ENCODE measurements at regions not wholly inside any gene's neighbourhood (a gene's known extent, or its start where the extent isn't known, plus 50 kb on each side); places are given as distances from the start of the nearest gene placed in this dataset.

DNA sequence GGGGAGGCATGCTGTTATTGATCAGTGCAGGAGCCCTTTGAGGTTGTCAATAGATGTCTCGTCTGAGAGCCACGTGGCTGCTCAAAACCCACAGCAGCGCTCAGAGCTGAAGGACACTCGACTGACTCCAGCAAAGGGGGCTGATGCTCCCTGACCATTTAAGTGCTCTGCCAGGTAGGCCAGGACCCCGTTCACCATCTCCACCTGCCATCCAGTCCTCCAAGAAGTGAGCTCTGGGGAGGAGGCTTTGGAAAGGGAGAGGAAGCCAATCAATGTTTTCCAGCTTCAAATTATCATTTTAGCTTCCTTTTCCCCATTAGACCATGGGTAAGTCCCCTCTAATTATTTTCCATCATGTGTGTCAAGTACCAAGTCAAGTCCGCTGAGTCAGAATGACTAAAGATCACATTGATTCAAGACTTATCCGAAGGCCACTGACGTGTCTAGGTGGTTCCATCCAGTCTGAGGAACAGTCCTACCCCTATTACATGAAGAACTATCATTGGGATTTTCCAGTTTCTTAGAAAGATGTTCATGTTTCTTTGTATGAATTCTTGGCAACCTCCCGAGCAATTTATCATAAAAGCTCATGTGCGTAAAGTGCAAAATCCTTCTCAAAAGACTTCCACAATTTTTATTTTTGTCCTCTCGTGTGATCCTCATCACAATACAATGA, 302.6 kb upstream of the LYZL1 start:
- no peak for ATAC-seq
- Histone ChIP-seq H3K27ac (no peak overlapping the region), H3K4me1 (peaks cover 0 to 21% (median 14%) of the 10 kb centered on the region in 12 donors), H3K9me3 (no peaks in the 10 kb centered on the region), H3K4me3 (no peak overlapping the region), H3K36me3 (no peaks in the 10 kb centered on the region), H3K27me3 (no peaks in the 10 kb centered on the region)
- 83 to 90% (median 86%) methylated on average over 11 of the region's 11 CpGs for WGBS, 4 donors
- DNase-seq: no peak
- TF ChIP-seq POLR2A (IDR thresholded peaks at IDR 0.05) (no peak), CTCF (IDR thresholded peaks at IDR 0.05) (no peak)
- intact Hi-C loops (cut with DNase I): loop anchor here in 3 of 10 donors (5.0 to 10.0 kb wide), 3 partner anchors 89 to 316 kb away; no protein-coding TSS in a partner anchor

DNA sequence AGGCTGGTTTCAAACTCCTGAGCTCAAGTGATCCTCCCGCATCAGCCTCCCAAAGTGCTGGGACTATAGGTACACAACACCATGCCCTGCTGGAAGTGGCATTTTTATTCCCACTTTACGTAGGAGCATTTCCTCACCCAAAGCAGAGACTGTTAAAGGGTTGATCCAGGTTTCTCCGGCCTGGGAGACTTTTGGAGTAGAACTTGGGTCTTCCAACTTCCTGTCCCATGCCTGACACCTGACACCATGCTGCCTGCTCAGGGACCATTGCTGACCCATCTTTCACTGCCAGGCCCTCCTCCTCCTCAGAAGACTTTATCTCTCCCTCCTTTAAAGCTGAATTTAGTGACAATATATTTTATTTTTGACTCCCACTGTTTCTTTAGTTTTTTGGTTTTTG, 302.0 kb upstream of the LYZL1 start:
- ATAC-seq (no peak), DNase-seq (no peak)
- Histone ChIP-seq H3K4me1 (peaks cover 0 to 24% (median 14%) of the 10 kb centered on the region in 12 donors), H3K27ac (no peak overlapping the region), H3K4me3 (no peak overlapping the region), H3K36me3 (no peaks in the 10 kb centered on the region), H3K9me3 (no peaks in the 10 kb centered on the region), H3K27me3 (no peaks in the 10 kb centered on the region)
- 77 to 98% (median 87%) methylated on average over 3 of the region's 3 CpGs for WGBS, 4 donors
- intact Hi-C loops (cut with DNase I): loop anchor here in 3 of 10 donors (5.0 to 10.0 kb wide), 3 partner anchors 90 to 315 kb away; no protein-coding TSS in a partner anchor
- TF ChIP-seq POLR2A (IDR thresholded peaks at IDR 0.05): no peak
- no peak for TF ChIP-seq CTCF (IDR thresholded peaks at IDR 0.05)

DNA sequence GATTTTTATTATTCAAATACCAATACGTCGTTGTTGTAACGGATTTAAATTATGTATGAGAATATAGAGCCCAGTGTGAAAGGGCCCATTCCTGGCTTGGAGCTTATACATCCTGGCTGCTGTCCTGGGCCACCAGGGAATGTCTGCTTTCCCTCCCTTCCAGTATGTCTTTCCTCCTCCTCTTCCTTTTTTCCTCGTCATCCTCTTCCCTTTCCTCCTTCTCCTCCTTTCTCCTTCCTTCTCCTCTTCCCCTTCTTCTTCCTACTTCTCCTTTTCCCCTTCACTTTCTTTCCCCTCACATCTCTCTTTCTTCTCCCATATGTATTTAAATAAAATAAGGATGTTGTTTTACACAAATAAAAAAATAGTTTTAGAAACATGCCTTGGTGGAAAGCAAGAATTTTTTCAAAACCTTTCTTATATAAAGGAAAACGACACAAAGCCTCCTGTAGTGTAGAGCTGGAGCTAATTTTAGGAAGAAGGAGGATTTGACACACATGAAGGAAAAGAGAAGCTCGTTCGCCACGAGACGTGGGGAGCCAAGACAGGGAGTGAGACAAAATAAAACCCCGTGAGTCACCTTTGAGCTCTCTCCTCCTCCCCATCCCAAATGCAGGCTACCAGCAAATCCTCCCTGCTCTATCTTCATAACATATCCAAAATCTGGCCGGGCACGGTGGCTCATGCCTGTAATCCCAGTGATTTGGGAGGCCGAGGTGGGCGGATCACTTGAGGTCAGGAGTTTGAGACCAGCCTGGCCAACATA, 301.1 kb upstream of the LYZL1 start:
- Histone ChIP-seq H3K36me3 (no peaks in the 10 kb centered on the region), H3K4me1 (peaks cover 0 to 24% (median 14%) of the 10 kb centered on the region in 12 donors), H3K27me3 (no peaks in the 10 kb centered on the region), H3K4me3 (no peak overlapping the region), H3K27ac (no peak overlapping the region), H3K9me3 (no peaks in the 10 kb centered on the region)
- ATAC-seq (no peak), DNase-seq (no peak)
- WGBS, 4 donors: 82 to 88% (median 84%) methylated on average over 14 of the region's 14 CpGs
- no peak for TF ChIP-seq CTCF (IDR thresholded peaks at IDR 0.05)
- TF ChIP-seq POLR2A (IDR thresholded peaks at IDR 0.05): no peak
- intact Hi-C loops (cut with DNase I): loop anchor here in 3 of 10 donors (5.0 to 10.0 kb wide), 3 partner anchors 90 to 315 kb away; no protein-coding TSS in a partner anchor

- no peak overlapping the region for H3K4me3 ChIP-seq
- no peak overlapping the region for H3K27ac ChIP-seq
- ATAC-seq: no peak
- TF ChIP-seq CTCF (IDR thresholded peaks at IDR 0.05): no peak
- no peak for TF ChIP-seq POLR2A (IDR thresholded peaks at IDR 0.05)
- 90 to 97% (median 94%) methylated on average over 6 of the region's 6 CpGs for WGBS, 4 donors
- intact Hi-C loops (cut with DNase I): loop anchor here in 3 of 10 donors (5.0 to 10.0 kb wide), 3 partner anchors 92 to 313 kb away; no protein-coding TSS in a partner anchor
- H3K36me3 ChIP-seq: no peaks in the 10 kb centered on the region
- no peaks in the 10 kb centered on the region for H3K9me3 ChIP-seq
- no peak for DNase-seq
- H3K27me3 ChIP-seq: no peaks in the 10 kb centered on the region
- H3K4me1 ChIP-seq: peaks cover 0 to 23% (median 13%) of the 10 kb centered on the region in 12 donors
Measured at GRCh38 chr10:28988980-28989379, 299.9 kb upstream of the LYZL1 start.

All from heart left ventricle (tissue), 16 donors.